Activated CD8-positive, alpha-beta T cell treated with anti-CD3 and anti-CD28 coated beads for 36 hours (primary cell): ENCODE measurements at regions not wholly inside any gene's neighbourhood (a gene's known extent, or its start where the extent isn't known, plus 50 kb on each side); places are given as distances from the start of the nearest gene placed in this dataset.

Source experiments
- ATAC-seq: fragments of 200-7000 bp; cut with Tn5 transposase; one replicate; pipeline ENCODE4 v1.10.0; 2021; ENCODE audit warnings: mild to moderate bottlenecking, moderate library complexity
- CTCF ChIA-PET: fragments of 350-600 bp; sonication (Branson Sonifier 250); formaldehyde crosslinking; loops from one replicate; lab custom pipeline; 2021; ENCODE audit warnings: antibody characterized with exemption; lab: Charles Lee
- POLR2A ChIA-PET: fragments of 350-600 bp; sonication (Branson Sonifier 250); formaldehyde crosslinking; loops from one replicate; lab custom pipeline; 2021; ENCODE audit warnings: antibody characterized with exemption; lab: Charles Lee
- DNase-seq: peaks from one replicate; pipeline ENCODE4 v3.0.0-alpha.2; 2020
- H3K27ac Mint-ChIP-seq: one replicate; pipeline ENCODE4 v1.8.0; 2021; ENCODE audit warnings: mild to moderate bottlenecking, mixed read lengths
- H3K27me3 Mint-ChIP-seq: one replicate; pipeline ENCODE4 v1.8.0; 2021; ENCODE audit warnings: mixed read lengths
- H3K36me3 Mint-ChIP-seq: one replicate; pipeline ENCODE4 v1.8.0; 2021; ENCODE audit warnings: low read depth, mixed read lengths
- H3K4me1 Mint-ChIP-seq: one replicate; pipeline ENCODE4 v1.8.0; 2021; ENCODE audit warnings: low read depth, mixed read lengths
- H3K4me3 Mint-ChIP-seq: one replicate; pipeline ENCODE4 v1.8.0; 2021; ENCODE audit warnings: mild to moderate bottlenecking, moderate library complexity, mixed read lengths
- H3K9me3 Mint-ChIP-seq: one replicate; pipeline ENCODE4 v1.8.0; 2021; ENCODE audit warnings: mixed read lengths
- CTCF ChIP-seq: fragments of 200-600 bp; IDR thresholded peaks from one replicate; pipeline ENCODE4 v1.8.0; 2022; ENCODE audit warnings: antibody characterized with exemption, mild to moderate bottlenecking
- intact Hi-C: fragments of 100-400 bp; cut with micrococcal nuclease; formaldehyde crosslinking; loops from one replicate; pipeline ENCODE4 v1.10.0; 2022

GRCh38 chr4:173707658-173708419 is 177.8 kb upstream of the HAND2 start:
- Mint-ChIP-seq H3K9me3 (no peaks in the 10 kb centered on the region), H3K4me3 (no peak overlapping the region), H3K4me1 (no peaks in the 10 kb centered on the region), H3K36me3 (no peaks in the 10 kb centered on the region), H3K27ac (no peak overlapping the region), H3K27me3 (no peaks in the 10 kb centered on the region)
- ChIA-PET CTCF (no interaction called here), POLR2A (no interaction called here)
- ATAC-seq (no peak), DNase-seq (no peak)
- intact Hi-C loops, result no loop called here
- no peak for TF ChIP-seq CTCF

- no peaks in the 10 kb centered on the region for H3K4me1 Mint-ChIP-seq
- ATAC-seq (no peak), DNase-seq (no peak)
- H3K27ac Mint-ChIP-seq, result no peak overlapping the region
- no peaks in the 10 kb centered on the region for H3K36me3 Mint-ChIP-seq
- ChIA-PET POLR2A (no interaction called here), CTCF (no interaction called here)
- no peaks in the 10 kb centered on the region for H3K9me3 Mint-ChIP-seq
- H3K27me3 Mint-ChIP-seq, result no peaks in the 10 kb centered on the region
- no peak for TF ChIP-seq CTCF
- intact Hi-C loops, result no loop called here
- H3K4me3 Mint-ChIP-seq, result no peak overlapping the region
These were observed 174.2 kb upstream of the HAND2 start for GRCh38 chr4:173704201-173704600.

GRCh38 chr4:173703021-173703420 is 173.0 kb upstream of the HAND2 start:
- Mint-ChIP-seq H3K36me3 (no peaks in the 10 kb centered on the region), H3K4me1 (no peaks in the 10 kb centered on the region), H3K4me3 (no peak overlapping the region), H3K27ac (no peak overlapping the region), H3K9me3 (no peaks in the 10 kb centered on the region), H3K27me3 (no peaks in the 10 kb centered on the region)
- no peak for DNase-seq
- CTCF ChIA-PET, result no interaction called here
- intact Hi-C loops, result no loop called here
- ATAC-seq, result no peak
- TF ChIP-seq CTCF, result no peak
- POLR2A ChIA-PET, result no interaction called here

GRCh38 chr4:173700650-173701049 is 170.6 kb upstream of the HAND2 start:
- ChIA-PET POLR2A (no interaction called here), CTCF (no interaction called here)
- ATAC-seq, result no peak
- Mint-ChIP-seq H3K36me3 (no peaks in the 10 kb centered on the region), H3K27ac (no peak overlapping the region), H3K9me3 (no peaks in the 10 kb centered on the region), H3K4me3 (no peak overlapping the region), H3K27me3 (no peaks in the 10 kb centered on the region), H3K4me1 (no peaks in the 10 kb centered on the region)
- no peak for DNase-seq
- TF ChIP-seq CTCF, result no peak
- intact Hi-C loops, result no loop called here

- no peak for TF ChIP-seq CTCF
- POLR2A ChIA-PET, result no interaction called here
- CTCF ChIA-PET, result no interaction called here
- Mint-ChIP-seq H3K9me3 (no peaks in the 10 kb centered on the region), H3K4me3 (no peak overlapping the region), H3K4me1 (no peaks in the 10 kb centered on the region), H3K27me3 (no peaks in the 10 kb centered on the region), H3K27ac (no peak overlapping the region), H3K36me3 (no peaks in the 10 kb centered on the region)
- ATAC-seq (no peak), DNase-seq (no peak)
- intact Hi-C loops, result no loop called here
These were observed 169.9 kb upstream of the HAND2 start for GRCh38 chr4:173699841-173700475.
